ENCODE measurements at regions not wholly inside any gene's neighbourhood (a gene's known extent, or its start where the extent isn't known, plus 50 kb on each side); places are given as distances from the start of the nearest gene placed in this dataset.

- no peak for DNase-seq (ENCODE audit: low spot score)
These were observed 518.4 kb upstream of the CAMK1G start for GRCh38 chr1:209064850-209065706.

DNA sequence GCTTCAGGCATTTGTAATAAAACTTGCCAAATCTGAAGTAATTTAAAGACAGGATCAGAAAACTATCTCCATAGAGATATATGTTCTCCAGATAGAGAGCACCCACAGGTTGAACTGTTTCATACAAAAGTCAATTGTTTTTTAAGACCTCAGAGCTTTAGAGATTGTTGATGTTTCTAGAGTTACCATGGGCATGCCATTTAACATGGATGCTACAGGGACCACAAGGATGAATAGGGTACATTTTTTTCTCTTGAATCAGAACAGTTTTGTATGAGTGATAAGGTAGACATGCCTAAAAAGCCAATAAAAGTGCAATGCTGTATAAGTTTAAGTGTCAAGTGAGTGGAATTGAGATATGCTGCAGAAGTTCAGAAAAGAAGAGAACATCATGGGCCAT is 511.0 kb upstream of the CAMK1G start:
- DNase-seq (ENCODE audit: low spot score) = no peak

- no peak for DNase-seq (ENCODE audit: low spot score)
These were observed 509.6 kb upstream of the CAMK1G start for GRCh38 chr1:209073879-209074278.

DNA sequence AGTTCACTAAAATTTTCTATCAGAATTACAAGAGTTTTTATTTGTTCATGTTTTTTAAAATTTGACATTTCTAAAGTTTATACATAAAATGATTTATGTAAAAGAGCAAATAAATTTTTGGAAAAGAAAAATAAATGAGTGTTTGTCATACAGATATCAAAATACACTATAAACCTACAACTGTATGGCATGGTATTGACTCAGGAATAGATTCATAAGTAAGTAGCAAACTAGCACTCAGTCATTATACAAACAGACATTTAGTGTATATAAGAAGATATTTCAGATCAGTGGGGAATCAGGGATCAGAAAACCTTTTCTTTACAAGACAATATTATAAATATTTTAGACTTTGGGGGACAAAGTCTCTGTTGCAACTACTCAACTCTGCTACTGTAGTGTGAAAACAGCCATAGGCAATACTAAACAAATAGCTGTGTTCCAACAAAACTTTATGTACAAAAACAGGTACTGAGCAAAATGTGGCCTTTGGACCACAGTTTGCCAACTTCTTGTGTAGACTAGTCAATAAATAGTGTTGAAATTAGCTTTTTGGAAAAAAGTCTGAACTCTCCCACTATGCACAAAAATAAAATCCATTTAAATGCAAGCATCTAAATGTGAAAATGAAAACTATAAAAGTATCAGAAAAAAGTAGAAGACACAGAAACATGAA is 508.8 kb upstream of the CAMK1G start:
- no peak for DNase-seq (ENCODE audit: low spot score)

DNA sequence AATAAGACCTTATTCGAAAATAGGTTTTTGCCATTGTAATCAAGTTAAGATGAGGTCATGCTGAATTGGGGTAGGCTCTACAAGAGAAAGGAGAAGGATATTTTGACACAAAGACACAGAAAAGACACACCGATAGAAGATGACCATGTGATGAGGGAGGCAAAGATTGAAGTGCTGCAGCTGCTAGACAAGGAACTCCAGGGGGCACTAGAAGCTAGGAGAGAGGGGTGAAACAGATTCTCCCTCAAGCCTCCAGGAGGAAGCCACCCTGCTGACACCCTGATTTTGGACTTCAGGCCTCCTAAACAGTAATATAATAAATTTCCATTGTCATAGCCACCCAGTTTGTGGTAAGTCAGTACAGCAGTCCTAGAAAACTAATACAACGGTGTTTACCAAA is 506.8 kb upstream of the CAMK1G start:
- DNase-seq (ENCODE audit: low spot score) = peak; percentile 12

DNA sequence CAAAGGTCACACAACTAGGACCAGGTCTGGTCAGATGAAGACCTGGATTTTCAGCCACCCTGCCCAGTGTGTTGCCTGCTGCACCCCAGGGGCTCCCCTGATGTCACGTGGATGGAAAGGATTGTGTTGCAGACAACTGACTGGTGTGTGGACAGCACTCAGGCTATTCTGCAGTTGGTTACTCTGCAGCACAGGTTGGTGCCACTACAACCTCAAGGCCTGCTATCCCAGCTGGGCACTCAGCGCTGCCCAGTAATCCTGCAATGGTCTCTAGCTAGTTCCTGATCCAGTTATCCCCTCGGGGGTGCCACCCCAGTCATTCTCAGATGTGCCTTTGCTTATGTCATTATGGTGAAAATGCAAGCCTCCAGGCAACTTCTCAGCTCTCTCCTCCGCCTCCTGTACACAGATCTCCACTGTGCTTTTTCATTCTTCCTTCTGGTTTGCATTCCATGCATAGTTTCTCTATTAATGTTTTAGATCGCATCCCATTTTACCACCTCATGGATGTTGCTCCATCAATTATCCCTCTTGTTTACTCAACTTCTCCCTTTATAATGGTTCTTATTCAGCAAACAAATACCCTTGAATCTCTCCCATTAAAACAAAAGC is 503.2 kb upstream of the CAMK1G start:
- no peak for DNase-seq (ENCODE audit: low spot score)

GRCh38 chr1:209086486-209087192 is 496.9 kb upstream of the CAMK1G start:
- no peak for DNase-seq (ENCODE audit: low spot score)

- DNase-seq (ENCODE audit: low spot score) = no peak
These were observed 489.1 kb upstream of the CAMK1G start for GRCh38 chr1:209094384-209094783.

- no peak for DNase-seq (ENCODE audit: low spot score)
These were observed 487.6 kb upstream of the CAMK1G start for GRCh38 chr1:209095627-209096595.

- DNase-seq (ENCODE audit: low spot score) = no peak
These were observed 483.1 kb upstream of the CAMK1G start for GRCh38 chr1:209100460-209100859.

DNA sequence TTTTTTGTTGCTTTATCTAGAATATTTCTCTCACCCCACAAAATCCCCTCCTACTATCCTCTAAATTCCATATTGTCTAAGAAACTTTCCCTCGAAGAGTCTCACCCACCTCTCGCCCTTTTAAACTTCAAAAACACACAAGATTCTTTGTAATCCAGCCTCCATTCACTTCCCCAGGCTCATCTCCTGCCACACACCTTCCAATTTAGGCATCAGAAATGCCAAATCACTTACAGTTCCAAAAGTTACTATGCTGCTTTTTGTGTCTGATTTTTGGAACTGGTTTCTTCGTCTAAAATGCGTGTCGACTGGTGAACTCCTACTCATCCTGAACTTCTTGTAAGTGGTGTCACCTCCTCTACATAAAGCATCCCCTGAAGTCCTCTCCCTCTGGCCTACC is 482.4 kb upstream of the CAMK1G start:
- no peak for DNase-seq (ENCODE audit: low spot score)

DNA sequence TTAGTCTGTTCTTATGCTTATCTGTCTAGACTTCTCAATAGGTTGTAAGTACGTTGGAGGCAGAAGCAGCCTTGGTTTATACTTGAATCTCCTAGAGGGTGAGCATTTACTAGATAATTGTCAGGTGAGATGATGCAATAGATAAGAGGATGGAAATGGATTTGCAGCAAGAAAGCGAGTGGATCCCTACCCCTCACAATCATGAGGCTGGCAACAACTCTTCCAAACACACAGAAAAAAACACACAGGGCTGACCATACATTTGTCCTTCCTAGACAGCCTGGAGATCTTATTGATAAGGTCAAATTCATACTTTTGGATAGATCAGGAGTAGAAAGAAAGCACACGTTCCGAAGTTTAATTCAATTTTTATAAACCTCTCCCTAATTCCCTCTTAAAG is 481.4 kb upstream of the CAMK1G start:
- DNase-seq (ENCODE audit: low spot score) = no peak

- no peak for DNase-seq (ENCODE audit: low spot score)
These were observed 481.0 kb upstream of the CAMK1G start for GRCh38 chr1:209102531-209102930.

DNA sequence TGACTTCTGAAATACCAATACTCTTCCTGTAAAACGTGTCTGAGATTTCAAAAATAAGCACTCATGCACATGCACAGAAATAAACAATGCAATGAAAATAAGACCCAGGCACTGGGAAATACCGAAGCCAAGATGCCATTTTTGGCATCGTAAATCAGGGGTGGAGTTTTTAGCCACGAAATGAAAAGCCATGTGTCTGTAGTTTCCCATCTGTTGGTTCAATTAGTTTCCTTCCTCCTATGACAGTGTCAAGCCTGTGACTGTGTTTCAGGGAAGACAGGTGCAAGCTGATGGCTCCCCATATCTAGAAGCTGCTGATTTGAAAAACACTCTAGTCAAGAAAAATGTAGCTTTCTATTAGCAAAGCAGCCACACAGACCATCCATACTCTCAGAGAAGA is 480.4 kb upstream of the CAMK1G start:
- peak; percentile 78 for DNase-seq (ENCODE audit: low spot score)

DNA sequence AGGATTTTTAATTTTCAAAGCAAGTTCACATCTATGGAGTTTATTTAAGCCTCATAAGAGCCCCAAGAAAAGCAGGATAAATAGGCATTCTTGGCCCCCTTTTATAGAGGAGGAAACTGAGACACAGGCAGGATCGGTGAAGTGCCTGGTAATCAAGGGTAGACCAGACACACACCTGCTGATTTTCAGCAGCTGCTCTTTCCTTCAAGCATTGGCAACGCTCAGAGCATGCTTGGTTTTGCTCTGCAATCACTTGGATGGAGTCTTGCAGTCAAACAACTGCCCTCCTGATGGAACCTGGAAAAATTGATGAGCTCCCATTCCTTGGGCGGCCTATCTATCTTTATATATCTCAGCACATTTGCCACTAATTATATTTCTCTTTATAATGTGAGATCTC is 478.9 kb upstream of the CAMK1G start:
- peak; percentile 13 for DNase-seq (ENCODE audit: low spot score)

GRCh38 chr1:209105701-209106100 is 477.8 kb upstream of the CAMK1G start:
- peak; percentile 4 for DNase-seq (ENCODE audit: low spot score)

DNA sequence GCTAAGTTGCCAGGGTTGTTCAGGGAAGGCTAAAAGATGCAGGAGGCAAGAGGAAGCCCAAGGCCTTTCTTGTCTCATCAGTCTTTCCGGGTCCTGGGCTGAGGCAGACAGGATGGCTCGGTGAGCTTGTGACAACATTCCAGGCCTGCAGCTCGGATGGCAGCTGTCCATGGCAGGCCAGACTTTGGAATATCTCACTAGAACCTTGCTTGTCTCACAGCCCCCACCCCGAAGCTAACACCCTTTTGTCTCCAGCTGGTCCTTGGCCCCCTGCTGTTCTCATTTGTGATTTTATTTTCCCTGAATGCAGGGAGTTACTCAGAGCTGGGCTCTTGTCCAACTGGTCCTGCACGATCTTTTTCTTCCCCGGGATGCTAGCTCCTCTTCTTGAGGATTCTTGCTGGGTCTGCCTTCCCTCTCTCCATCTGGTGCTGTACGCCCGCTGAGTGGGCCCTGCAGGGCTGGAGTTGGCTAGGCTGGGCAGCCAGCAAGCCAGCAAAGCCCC is 477.2 kb upstream of the CAMK1G start:
- DNase-seq (ENCODE audit: low spot score) = peak; percentile 92

DNA sequence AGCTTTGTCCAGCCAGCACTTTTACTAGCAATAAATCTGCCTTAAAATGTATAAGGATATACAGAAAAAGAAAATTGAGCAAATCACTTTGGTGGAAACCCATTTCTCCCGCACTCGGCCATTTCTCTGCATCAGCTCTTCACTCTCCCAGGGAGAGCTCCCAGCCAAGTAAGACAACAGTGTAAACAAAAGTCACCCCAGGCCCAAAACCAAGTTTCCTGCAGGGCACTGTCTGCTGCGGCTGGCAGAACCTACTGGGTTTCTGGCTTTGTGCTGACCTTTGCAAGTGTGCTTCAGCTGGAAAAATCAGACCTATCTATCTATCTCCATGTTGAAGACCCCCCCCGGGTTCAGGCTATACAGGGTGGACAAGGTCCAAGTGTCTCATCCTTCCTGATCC is 476.7 kb upstream of the CAMK1G start:
- peak; percentile 72 for DNase-seq (ENCODE audit: low spot score)

GRCh38 chr1:209107535-209107934 is 476.0 kb upstream of the CAMK1G start:
- DNase-seq (ENCODE audit: low spot score) = no peak

- DNase-seq (ENCODE audit: low spot score) = no peak
These were observed 474.3 kb upstream of the CAMK1G start for GRCh38 chr1:209109001-209109785.
